K562 (cell line): ENCODE measurements at regions not wholly inside any gene's neighbourhood (a gene's known extent, or its start where the extent isn't known, plus 50 kb on each side); places are given as distances from the start of the nearest gene placed in this dataset.

Experiments
- ATAC-seq: fragments of 200-7000 bp; cut with Tn5 transposase; 3 replicates; pipeline ENCODE4 v1.9.1; 2020; ENCODE audit warnings: moderate library complexity
- BruUV-seq: library from RNA; stranded (reverse); fragments of 400-500 nt; replicated peaks from 2 replicates; lab custom pipeline; 2021; lab: Mats Ljungman, UMichigan
- CTCF ChIA-PET: fragments of 300-600 bp; formaldehyde crosslinking; extraction: SDS; loops from one replicate; lab custom pipeline; 2021; ENCODE audit warnings: low intra/inter-chr PET ratio; lab: Yijun Ruan, JAX
- POLR2A ChIA-PET: fragments of 300-600, 350-650 bp; sonication (Branson Sonifier 250); formaldehyde crosslinking; extraction: SDS; loops from one replicate; lab custom pipeline; 2021; ENCODE audit warnings: antibody characterized with exemption, inconsistent platforms; lab: Yijun Ruan, JAX
- DNase-seq, 4 experiments: peaks; one replicate each; pipeline versions ENCODE4 v3.0.0 to v3.0.0-alpha.2; 2011 to 2018; ENCODE audit warnings: low spot score in 3 of 4, mixed read lengths in 3 of 4; ENCODE audit errors: extremely low read depth in 1 of 4
- FAIRE-seq: peaks from 2 replicates; lab custom pipeline; 2011; peaks lifted over from hg19 to GRCh38; lab: Jason Lieb, UNC
- H2AFZ ChIP-seq: 2 replicates; pipeline ENCODE4 v1.6.0; 2011; ENCODE audit warnings: low read depth, low read length, control low read depth, inconsistent platforms
- H3K27ac ChIP-seq: fragments of 200-600 bp; 3 replicates; pipeline ENCODE4 v1.8.0; 2011; ENCODE audit warnings: low read depth, mild to moderate bottlenecking, control low read depth, inconsistent platforms, low read length, moderate library complexity, mixed read lengths; ENCODE audit errors: extremely low read depth
- H3K27me3 ChIP-seq, 2 experiments: fragments of 300-600 bp in 1 of 2; 2 replicates in 1 of 2; 3 replicates in 1 of 2; pipeline versions ENCODE4 v1.6.0 to v1.8.0; 2011; ENCODE audit warnings: inconsistent platforms in 2 of 2, low read length in 2 of 2, mild to moderate bottlenecking in 1 of 2, mixed read lengths in 1 of 2, moderate library complexity in 1 of 2; ENCODE audit not compliant: control insufficient read depth in 2 of 2, insufficient read depth in 2 of 2
- H3K36me3 ChIP-seq: fragments of 300-600 bp; 3 replicates; pipeline ENCODE4 v1.8.0; 2011; ENCODE audit warnings: mild to moderate bottlenecking, low read length, inconsistent platforms; ENCODE audit not compliant: control insufficient read depth, insufficient read depth
- H3K4me1 ChIP-seq, 2 experiments: fragments of 200-600 bp in 1 of 2; replicated peaks in 1 of 2; 2 replicates in 1 of 2; 3 replicates in 1 of 2; pipeline versions ENCODE4 v1.5.1 to v1.8.0; 2011; ENCODE audit warnings: inconsistent platforms in 2 of 2, low read length in 2 of 2, mild to moderate bottlenecking in 1 of 2, mixed read lengths in 1 of 2, moderate library complexity in 1 of 2; ENCODE audit not compliant: control insufficient read depth in 2 of 2, insufficient read depth in 2 of 2
- H3K4me2 ChIP-seq: 2 replicates; pipeline ENCODE4 v1.6.1; 2011; ENCODE audit warnings: low read length, control low read depth, inconsistent platforms, mixed read lengths; ENCODE audit not compliant: insufficient read depth
- H3K4me3 ChIP-seq: fragments of 200-600 bp; sonication (generic), shearing (Covaris generic); 2 replicates; pipeline ENCODE4 v1.5.1; 2016; ENCODE audit warnings: control low read depth, inconsistent platforms
- H3K79me2 ChIP-seq: fragments of 200-600 bp; 3 replicates; pipeline ENCODE4 v1.8.0; 2011; ENCODE audit warnings: low read length, inconsistent platforms; ENCODE audit not compliant: control insufficient read depth, insufficient read depth
- H3K9ac ChIP-seq, 2 experiments: 2 replicates each; pipeline versions ENCODE4 v1.6.0 to v1.6.1; 2011; ENCODE audit warnings: low read depth in 2 of 2, low read length in 2 of 2, control low read depth in 1 of 2, inconsistent platforms in 1 of 2, mild to moderate bottlenecking in 1 of 2, mixed read lengths in 1 of 2; ENCODE audit not compliant: insufficient read depth in 1 of 2
- H3K9me1 ChIP-seq: one replicate; pipeline ENCODE4 v1.6.0; 2011; ENCODE audit warnings: inconsistent platforms, mild to moderate bottlenecking, low read length, moderate library complexity; ENCODE audit not compliant: control insufficient read depth, insufficient read depth
- H3K9me3 ChIP-seq: replicated peaks from 2 replicates; pipeline ENCODE4 v1.5.1; 2011; ENCODE audit warnings: low read depth, low read length, inconsistent platforms; ENCODE audit not compliant: control insufficient read depth, insufficient read depth
- H4K20me1 ChIP-seq: replicated peaks from 2 replicates; pipeline ENCODE4 v1.6.1; 2011; ENCODE audit warnings: low read length, inconsistent platforms, mixed read lengths; ENCODE audit not compliant: control insufficient read depth, insufficient read depth
- FOXM1 ChIP-seq, 2 experiments: fragments of 450-650 bp in 1 of 2; sonication (generic) in 1 of 2; formaldehyde crosslinking in 1 of 2; IDR thresholded peaks; 2 replicates each; pipeline versions ENCODE4 v1.6.1 to v1.9.0; 2017 to 2022; ENCODE audit warnings: low read depth in 2 of 2, mild to moderate bottlenecking in 2 of 2, missing genetic modification reagents in 1 of 2, moderate library complexity in 1 of 2
- KAT2B ChIP-seq: IDR thresholded peaks from one replicate; pipeline ENCODE4 v1.6.1; 2012; ENCODE audit warnings: low read depth, mild to moderate bottlenecking, control low read depth, inconsistent platforms, low read length, moderate library complexity
- NCOA4 ChIP-seq: fragments of 450-650 bp; IDR thresholded peaks from 2 replicates; pipeline ENCODE4 v1.6.1; 2018; ENCODE audit warnings: mild to moderate bottlenecking; ENCODE audit not compliant: partially characterized antibody
- PHF21A ChIP-seq: fragments of 450-650 bp; IDR thresholded peaks from 2 replicates; pipeline ENCODE4 v1.6.1; 2017; ENCODE audit warnings: low read depth, borderline replicate concordance
- SMAD4 ChIP-seq: fragments of 250-450 bp; sonication (Bioruptor Pico); conservative IDR thresholded peaks from 2 replicates; pipeline ENCODE4 v1.8.0; 2021; ENCODE audit warnings: inconsistent platforms, mild to moderate bottlenecking, moderate library complexity
- WGBS: fragments of 100-300 bp; shearing (Covaris generic); methylation state at CpG from one replicate; pipeline ENCODE4 v1.1.6; 2016; ENCODE audit warnings: low coverage, mixed read lengths; ENCODE audit not compliant: insufficient coverage; ENCODE audit errors: missing lambda C conversion rate; 5-methylcytosine and 5-hydroxymethylcytosine counted together
- in situ Hi-C: fragments of 300-500 bp; cut with MboI; formaldehyde crosslinking; loops from 4 replicates; pipeline ENCODE4 v1.15.0; 2018; ENCODE audit warnings: inconsistent platforms, mixed read lengths
- intact Hi-C: fragments of 100-400 bp; cut with micrococcal nuclease; formaldehyde crosslinking; loops from 2 replicates; pipeline ENCODE4 v1.14.2; 2022
- TF ChIP-seq, protein P1 (sequence below): conservative IDR thresholded peaks from 2 replicates; pipeline ENCODE4 v1.6.1; 2011; ENCODE audit warnings: low read depth, mild to moderate bottlenecking, low read length; ENCODE audit not compliant: control insufficient read depth

DNA sequence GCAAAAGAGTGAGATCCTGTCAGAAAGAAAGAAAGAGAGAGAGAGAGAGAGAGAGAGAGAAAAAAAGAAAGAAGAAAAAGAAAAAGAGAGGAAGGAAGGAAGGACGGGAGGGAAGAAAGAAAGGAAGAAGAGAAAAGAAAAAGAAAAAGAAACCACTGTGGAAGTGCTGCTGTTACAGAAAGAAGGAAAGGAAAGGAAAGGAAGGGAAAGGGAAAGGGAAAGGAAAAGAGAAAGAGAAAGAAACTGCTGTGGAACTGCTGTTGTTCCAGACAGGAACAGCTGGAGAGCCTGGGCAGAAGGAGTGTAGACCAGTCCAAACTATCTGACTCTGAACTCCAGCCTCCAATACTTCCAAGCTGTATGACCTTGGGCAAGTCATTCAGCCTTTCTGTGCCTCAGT lies 220.7 kb upstream of the WWC1 start:
- Histone ChIP-seq H3K4me1 (no peaks in the 10 kb centered on the region), H3K36me3 (no peaks in the 10 kb centered on the region), H3K9me3 (no peaks in the 10 kb centered on the region), H3K27me3 (no peaks in the 10 kb centered on the region), H3K4me2 (no peak overlapping the region), H3K27ac (no peak overlapping the region), H3K79me2 (no peaks in the 10 kb centered on the region), H3K9ac (no peak overlapping the region), H3K9me1 (no peaks in the 10 kb centered on the region), H3K4me3 (no peak overlapping the region), H4K20me1 (no peaks in the 10 kb centered on the region), H2AFZ (no peak overlapping the region)
- no peak for ATAC-seq
- no TSS peak for BruUV-seq
- CTCF ChIA-PET: no interaction called here
- no peak for FAIRE-seq
- TF ChIP-seq, protein P1, sequence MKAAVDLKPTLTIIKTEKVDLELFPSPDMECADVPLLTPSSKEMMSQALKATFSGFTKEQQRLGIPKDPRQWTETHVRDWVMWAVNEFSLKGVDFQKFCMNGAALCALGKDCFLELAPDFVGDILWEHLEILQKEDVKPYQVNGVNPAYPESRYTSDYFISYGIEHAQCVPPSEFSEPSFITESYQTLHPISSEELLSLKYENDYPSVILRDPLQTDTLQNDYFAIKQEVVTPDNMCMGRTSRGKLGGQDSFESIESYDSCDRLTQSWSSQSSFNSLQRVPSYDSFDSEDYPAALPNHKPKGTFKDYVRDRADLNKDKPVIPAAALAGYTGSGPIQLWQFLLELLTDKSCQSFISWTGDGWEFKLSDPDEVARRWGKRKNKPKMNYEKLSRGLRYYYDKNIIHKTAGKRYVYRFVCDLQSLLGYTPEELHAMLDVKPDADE: no peak
- TF ChIP-seq KAT2B: no peak
- TF ChIP-seq NCOA4: no peak
- no peak for TF ChIP-seq SMAD4 (CRISPR knock-in tag)
- TF ChIP-seq FOXM1 (IDR thresholded peaks at IDR 0.05; ENCODE audit: low read depth): no peak
- TF ChIP-seq FOXM1 (CRISPR knock-in tag; IDR thresholded peaks at IDR 0.05; ENCODE audit: low read depth): no peak
- no peak for TF ChIP-seq PHF21A
- no peak for DNase-seq
- intact Hi-C loops (no loop called here), in situ Hi-C loops (no loop called here)
- POLR2A ChIA-PET: no interaction called here
- no CpG with 5 or more reads among the region's 1 CpG for whole genome bisulfite sequencing
